ENCODE measurements at regions not wholly inside any gene's neighbourhood (a gene's known extent, or its start where the extent isn't known, plus 50 kb on each side); places are given as distances from the start of the nearest gene placed in this dataset.

DNA sequence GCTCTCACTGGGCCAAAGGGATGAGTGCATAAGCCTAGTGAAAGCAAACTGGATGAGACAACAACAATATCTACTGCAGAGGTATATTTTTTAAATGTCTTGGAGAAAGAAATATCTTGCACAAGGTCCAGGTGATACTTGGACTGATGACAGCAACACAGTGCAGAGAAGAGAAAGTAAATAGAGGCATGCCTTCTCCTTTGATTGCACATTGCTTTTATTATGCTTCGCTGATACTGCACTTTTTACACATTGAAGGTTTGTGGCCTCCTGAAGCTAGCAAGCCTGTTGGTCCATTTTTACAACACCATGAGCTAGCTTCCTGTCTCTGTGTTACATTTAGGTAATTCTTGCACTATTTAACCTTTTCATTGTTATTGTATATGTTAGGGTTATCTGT lies 189.0 kb upstream of the NDST3 start:
- TF ChIP-seq, protein P1, sequence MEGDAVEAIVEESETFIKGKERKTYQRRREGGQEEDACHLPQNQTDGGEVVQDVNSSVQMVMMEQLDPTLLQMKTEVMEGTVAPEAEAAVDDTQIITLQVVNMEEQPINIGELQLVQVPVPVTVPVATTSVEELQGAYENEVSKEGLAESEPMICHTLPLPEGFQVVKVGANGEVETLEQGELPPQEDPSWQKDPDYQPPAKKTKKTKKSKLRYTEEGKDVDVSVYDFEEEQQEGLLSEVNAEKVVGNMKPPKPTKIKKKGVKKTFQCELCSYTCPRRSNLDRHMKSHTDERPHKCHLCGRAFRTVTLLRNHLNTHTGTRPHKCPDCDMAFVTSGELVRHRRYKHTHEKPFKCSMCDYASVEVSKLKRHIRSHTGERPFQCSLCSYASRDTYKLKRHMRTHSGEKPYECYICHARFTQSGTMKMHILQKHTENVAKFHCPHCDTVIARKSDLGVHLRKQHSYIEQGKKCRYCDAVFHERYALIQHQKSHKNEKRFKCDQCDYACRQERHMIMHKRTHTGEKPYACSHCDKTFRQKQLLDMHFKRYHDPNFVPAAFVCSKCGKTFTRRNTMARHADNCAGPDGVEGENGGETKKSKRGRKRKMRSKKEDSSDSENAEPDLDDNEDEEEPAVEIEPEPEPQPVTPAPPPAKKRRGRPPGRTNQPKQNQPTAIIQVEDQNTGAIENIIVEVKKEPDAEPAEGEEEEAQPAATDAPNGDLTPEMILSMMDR (conservative IDR thresholded peaks at IDR 0.05; ENCODE audit: low read depth, low read length): no peak
- no peak for TF ChIP-seq EZH2phosphoT487 (IDR thresholded peaks at IDR 0.05; ENCODE audit: borderline replicate concordance, low read length)
- no peak for TF ChIP-seq EZH2 (IDR thresholded peaks at IDR 0.05; ENCODE audit: low read length, unreplicated experiment)

All from PC-3 (cell line).